NCI-H2227 treated with DMSO at 0.1 percent for 48 hours (cell line): ENCODE measurements at regions not wholly inside any gene's neighbourhood (a gene's known extent, or its start where the extent isn't known, plus 50 kb on each side); places are given as distances from the start of the nearest gene placed in this dataset.
"Not testable (repeated sequence)": the region's sequence is repeated elsewhere in the genome, so short reads cannot be mapped to it uniquely, and the experiment has no call there.

Source experiments
- DNase-seq: peaks from one replicate; lab custom pipeline; 2025; lab: John Stamatoyannopoulos, UW

DNA sequence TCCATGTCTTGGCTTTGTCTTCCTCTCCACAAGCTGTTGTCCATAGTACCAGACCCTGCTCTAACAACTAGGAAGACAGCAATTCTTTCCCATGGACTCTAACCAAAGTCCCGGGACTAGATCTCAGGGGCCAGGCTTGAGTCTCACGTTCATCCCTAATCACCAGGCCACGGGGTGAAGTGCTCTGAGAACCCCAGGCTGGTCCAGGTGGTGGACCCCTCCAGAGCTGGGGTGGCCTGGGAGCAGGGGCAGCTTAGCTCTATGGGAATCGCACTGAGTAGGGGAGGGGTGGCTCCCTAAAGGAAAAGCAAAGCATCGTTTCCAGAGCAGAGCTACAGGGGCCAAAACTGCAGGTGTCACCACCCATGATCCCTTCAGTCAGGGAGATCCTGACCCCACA lies 150.9 kb downstream of the TPRA1 start:
- DNase-seq, result no peak

DNA sequence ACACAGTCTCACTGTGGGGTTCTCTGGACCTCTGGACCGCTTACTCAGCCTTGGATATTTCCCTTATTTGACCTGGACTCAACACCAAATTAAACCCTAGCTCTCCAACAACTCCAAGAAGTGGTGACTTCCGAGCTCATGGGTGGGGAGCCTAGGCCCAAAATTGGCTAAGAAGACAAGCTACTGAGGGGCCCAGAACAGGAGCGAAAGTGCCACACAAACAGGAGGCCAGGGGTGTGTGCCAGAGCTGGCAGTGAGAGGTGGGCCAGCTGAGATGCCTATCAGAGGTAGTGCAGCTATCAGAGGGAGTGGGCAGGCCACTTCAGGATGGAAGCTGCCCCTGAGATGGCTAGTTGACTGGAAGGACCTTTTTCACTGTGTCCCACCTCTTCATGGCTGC lies 151.1 kb upstream of the PRR20G start:
- DNase-seq, result no peak

DNA sequence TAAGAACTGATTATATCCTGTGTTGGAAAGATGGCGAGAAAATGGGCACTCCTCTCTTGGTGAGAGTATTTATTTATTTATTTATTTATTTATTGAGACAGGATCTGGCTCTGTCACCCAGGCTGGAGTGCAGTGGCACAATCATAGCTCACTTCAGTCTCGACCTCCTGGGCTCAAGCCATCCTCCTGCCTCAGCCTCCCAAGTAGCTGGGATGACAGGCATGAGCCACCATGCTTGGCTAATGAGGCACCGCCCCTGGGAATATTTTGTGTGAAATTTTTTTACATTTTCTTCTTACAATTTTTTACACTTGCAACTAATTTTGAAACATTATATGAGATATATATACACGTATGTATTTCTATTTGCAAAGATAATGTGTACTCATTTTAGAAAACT lies 150.5 kb upstream of the PRR20G start:
- no peak for DNase-seq

DNA sequence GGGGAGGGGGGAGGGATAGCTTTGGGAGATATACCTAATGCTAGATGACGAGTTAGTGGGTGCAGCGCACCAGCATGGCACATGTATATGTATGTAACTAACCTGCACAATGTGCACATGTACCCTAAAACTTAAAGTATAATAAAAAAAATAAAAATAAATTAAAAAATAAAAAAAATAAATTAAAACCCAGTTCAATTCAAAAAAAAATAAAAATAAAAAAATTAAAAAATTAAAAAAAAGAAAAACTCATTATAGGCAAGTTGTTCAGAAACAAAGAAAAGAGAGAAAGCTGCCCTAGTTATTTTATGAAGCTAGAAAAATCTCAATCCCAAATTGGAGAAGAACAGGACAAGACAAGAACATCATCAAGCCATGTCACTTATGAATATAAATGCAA lies 147.5 kb upstream of the PRR20G start:
- not testable (repeated sequence) for DNase-seq

DNA sequence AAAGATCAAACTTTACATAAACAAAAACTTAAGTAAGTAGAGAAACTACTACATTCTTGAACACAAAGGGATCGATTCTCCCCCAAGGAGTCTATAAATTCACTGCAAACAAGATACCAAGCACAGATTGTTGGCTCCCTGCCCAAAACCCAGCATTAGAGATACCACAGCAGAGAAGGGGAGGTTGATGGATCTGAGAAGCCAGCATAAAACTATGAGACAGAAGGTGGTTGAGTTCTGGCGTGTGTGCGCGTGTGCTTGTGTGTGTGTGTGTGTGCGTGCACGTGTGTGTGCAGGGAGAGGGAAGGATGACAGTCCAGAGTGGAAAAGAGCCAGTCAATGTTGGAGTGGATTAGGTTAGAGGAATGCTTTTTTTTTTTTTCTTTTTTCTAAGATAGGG lies 143.2 kb upstream of the PRR20G start:
- DNase-seq, result peak; percentile 12

GRCh38 chr3:127428344-127428997 lies 140.6 kb upstream of the PRR20G start:
- DNase-seq, result no peak

DNA sequence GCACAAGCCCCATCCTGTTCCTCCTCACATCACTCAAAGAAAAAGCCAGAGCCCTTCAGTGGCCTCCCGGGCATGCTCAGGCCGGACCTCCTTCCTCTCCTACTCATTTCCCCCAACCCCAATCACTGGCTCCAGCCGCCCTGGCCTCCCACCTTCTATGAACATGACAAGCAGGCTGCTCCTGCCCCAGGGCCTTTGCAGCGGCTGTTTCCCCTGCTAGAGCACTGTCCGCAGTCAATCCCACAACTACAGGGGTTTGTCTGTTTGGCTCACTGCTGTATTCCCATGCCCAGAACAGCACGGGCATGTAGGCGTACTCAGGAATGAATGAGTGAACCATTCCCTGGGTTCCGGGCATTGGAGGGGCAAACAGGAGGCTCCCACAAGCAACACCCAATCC lies 139.8 kb upstream of the PRR20G start:
- DNase-seq, result no peak

- no peak for DNase-seq
Observed at GRCh38 chr3:127427156-127427555, 139.3 kb upstream of the PRR20G start.

GRCh38 chr3:127426444-127427153 lies 138.8 kb upstream of the PRR20G start:
- no peak for DNase-seq

GRCh38 chr3:127425505-127426443 lies 137.9 kb upstream of the PRR20G start:
- DNase-seq, result no peak

- no peak for DNase-seq
Observed at GRCh38 chr3:127424766-127425504, 137.1 kb upstream of the PRR20G start.

- DNase-seq, result no peak
Observed at GRCh38 chr3:127423856-127424765, 136.3 kb upstream of the PRR20G start.

DNA sequence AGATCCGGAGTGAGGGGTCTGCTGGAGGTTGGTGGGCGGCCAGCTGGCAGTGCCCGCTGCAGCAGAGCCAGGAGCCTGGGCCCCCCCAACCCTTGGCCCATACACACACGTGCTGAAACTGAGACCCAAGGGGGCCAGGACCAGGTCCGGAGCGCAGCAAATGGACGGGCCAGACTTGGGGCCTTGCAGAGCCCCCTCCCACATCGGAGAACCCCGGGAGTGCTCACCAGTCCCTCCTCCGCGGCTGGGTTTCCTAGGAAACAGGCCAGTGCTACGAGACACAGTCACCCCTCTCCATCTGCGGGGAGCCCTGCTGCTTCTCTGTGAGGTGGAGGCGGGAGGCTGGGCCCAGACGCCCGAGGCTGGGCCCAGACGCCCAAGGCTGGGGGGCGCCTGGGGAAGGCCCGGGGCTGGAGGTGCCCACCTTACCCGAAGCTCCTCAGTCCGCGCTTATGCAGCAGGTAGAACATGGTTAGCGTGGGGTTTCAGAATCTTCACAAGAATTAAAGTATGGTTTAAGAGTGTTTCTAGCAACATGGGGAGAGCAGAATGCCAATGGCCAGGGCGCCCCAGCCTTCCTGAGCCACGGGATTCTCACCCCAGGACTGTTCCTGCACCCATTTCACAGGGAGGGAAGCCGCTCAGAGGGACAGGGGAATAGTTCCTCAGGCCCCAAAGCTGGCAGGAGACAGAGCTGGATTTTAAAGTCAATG lies 135.0 kb upstream of the PRR20G start:
- no peak for DNase-seq

DNA sequence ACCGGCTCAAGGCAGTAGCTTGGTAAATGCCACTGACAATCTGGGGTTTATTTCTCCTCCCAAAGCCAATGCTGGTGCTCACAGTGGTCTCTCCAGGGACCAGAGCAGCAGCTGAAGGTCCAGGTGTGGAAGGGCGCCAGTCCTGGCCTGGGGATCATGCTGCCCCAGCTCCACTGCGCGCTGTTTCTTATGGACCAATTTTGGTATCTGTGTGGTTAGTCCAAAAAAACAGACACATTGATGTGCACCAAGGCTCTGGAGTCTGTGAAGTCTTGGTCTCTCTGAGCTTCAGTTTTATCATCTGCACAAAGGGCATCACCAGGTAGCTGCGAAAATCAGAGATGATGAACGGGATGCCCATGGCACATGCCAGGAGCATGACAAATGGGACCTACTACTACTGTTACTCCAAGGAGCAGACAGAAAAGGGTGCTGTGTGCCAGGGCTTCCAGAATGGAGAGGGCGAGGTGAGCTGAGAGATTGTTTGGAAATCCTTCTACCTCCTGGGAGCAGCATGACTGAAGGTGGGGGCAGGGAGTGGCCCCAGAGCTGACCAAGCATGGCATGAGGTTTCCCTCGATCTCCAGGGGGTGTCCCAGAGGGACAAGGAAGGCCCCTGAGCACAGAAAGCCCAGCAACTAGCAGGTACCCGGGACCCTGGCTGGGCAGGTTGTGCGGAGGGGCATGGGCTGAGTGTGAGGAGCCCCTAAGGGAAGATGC lies 134.3 kb upstream of the PRR20G start:
- no peak for DNase-seq

GRCh38 chr3:127420829-127421228 lies 133.0 kb upstream of the PRR20G start:
- no peak for DNase-seq

DNA sequence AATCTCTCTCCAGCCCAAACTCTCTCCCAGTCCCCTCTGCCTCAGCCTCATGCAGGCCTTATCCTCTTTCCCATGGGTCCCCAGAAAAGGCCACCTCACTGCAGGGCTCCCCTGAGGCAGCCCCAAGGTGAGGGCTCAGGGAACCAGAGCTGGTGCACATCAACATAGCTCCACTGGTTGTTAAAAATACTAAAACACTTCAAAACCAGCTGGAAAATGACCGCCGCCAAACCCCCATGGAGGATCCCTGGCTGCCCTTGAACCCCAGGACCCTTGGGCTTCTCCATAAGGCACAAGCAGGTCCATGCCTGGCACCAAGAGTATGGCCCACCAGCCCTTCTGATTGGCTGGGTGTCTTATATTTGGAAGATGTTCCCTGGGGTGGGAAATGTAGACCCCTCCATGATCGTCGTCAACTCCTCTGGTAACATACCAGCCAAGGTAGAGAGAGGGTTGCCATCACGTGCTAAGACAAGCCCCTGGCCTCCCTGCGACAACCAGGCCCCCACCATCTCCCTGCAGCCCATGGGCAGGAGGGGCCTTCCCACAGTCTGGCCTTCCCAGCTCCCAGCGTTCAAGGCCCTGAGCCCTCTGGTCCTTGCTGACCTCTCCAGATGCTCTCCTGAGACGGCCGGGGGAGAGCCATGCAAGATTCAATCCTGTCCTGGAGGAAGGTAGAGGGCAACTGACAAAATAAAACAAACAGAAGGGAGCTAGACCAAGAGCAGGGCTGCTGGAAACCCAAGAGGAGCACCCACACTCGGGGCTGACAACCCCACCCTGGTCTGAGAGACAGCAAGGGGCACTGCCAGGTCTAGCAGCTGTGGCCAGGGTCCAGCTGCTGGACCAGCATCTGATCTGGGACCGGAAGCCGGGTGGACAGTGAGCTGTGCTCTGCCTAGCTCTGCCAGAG lies 132.1 kb upstream of the PRR20G start:
- DNase-seq, result no peak

- DNase-seq, result no peak
Observed at GRCh38 chr3:127419182-127419581, 131.3 kb upstream of the PRR20G start.

DNA sequence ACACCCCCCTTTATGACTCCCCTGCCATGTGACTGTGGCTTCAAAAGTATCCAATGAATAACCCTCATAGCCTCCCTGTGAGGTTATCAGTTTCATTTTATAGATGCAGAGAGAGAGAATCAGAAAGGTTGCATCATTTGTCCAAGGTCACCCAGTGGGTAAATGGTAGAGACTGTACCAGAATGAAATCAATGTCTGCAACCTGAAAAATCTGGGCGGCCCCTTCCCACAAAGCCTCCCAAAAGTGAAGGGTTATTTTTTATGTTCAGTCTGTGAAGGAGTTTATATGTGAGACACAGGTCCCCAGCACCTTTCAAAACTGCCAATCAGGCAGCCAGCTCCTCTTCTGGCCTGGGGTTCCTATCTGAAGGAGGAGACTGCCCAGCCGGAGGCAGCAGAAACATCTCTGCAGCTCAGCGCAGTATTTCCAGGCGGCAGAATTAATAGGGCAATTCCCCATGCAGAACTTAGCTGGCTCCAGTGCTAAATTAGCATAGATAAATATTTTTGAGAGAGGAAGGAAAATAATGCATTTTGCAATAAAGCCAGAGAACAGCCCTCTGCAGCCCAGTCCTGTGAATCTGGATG lies 130.8 kb upstream of the PRR20G start:
- DNase-seq, result no peak
